GM21576 (cell line): ENCODE measurements at regions not wholly inside any gene's neighbourhood (a gene's known extent, or its start where the extent isn't known, plus 50 kb on each side); places are given as distances from the start of the nearest gene placed in this dataset.

Experiments used
- ATAC-seq: cut with Tn5 transposase; IDR thresholded peaks from one replicate; pipeline ENCODE4 v1.9.1; 2021; ENCODE audit warnings: mild to moderate bottlenecking, moderate library complexity; ENCODE audit not compliant: unreplicated experiment

GRCh38 chr5:103428923-103429322 is 133.7 kb downstream of the NUDT12 start:
- ATAC-seq = no peak

GRCh38 chr5:103428411-103428871 is 134.1 kb downstream of the NUDT12 start:
- no peak for ATAC-seq

- no peak for ATAC-seq
Observed at GRCh38 chr5:103427326-103427725, 135.3 kb downstream of the NUDT12 start.

GRCh38 chr5:103425686-103426454 is 136.7 kb downstream of the NUDT12 start:
- ATAC-seq = no peak

- ATAC-seq = no peak
Observed at GRCh38 chr5:103424453-103425205, 138.0 kb downstream of the NUDT12 start.

GRCh38 chr5:103424026-103424425 is 138.6 kb downstream of the NUDT12 start:
- no peak for ATAC-seq

- no peak for ATAC-seq
Observed at GRCh38 chr5:103422756-103423155, 139.8 kb downstream of the NUDT12 start.

- ATAC-seq = no peak
Observed at GRCh38 chr5:103414604-103415003, 148.0 kb downstream of the NUDT12 start.

GRCh38 chr5:103411711-103412110 is 150.9 kb downstream of the NUDT12 start:
- no peak for ATAC-seq

- peak; percentile 87 for ATAC-seq
Observed at GRCh38 chr5:103410172-103410571, 151.6 kb downstream of the MACIR start.

GRCh38 chr5:103409013-103409670 is 150.6 kb downstream of the MACIR start:
- no peak for ATAC-seq

- no peak for ATAC-seq
Observed at GRCh38 chr5:103408408-103408807, 149.8 kb downstream of the MACIR start.

- no peak for ATAC-seq
Observed at GRCh38 chr5:103407402-103407801, 148.8 kb downstream of the MACIR start.

- ATAC-seq = no peak
Observed at GRCh38 chr5:103404483-103404882, 145.9 kb downstream of the MACIR start.

GRCh38 chr5:103402851-103403250 is 144.3 kb downstream of the MACIR start:
- ATAC-seq = no peak

GRCh38 chr5:103397739-103398581 is 139.4 kb downstream of the MACIR start:
- no peak for ATAC-seq

GRCh38 chr5:103394676-103395075 is 136.1 kb downstream of the MACIR start:
- ATAC-seq = no peak

- ATAC-seq = no peak
Observed at GRCh38 chr5:103393101-103393754, 134.7 kb downstream of the MACIR start.

GRCh38 chr5:103391659-103392058 is 133.1 kb downstream of the MACIR start:
- no peak for ATAC-seq

GRCh38 chr5:103389846-103390245 is 131.3 kb downstream of the MACIR start:
- ATAC-seq = no peak
